GM19025 (cell line): ENCODE measurements at regions not wholly inside any gene's neighbourhood (a gene's known extent, or its start where the extent isn't known, plus 50 kb on each side); places are given as distances from the start of the nearest gene placed in this dataset.
"Not testable (repeated sequence)": the region's sequence is repeated elsewhere in the genome, so short reads cannot be mapped to it uniquely, and the experiment has no call there.

ENCODE experiments used
- ATAC-seq: cut with Tn5 transposase; IDR thresholded peaks from one replicate; pipeline ENCODE4 v1.9.1; 2021; ENCODE audit warnings: mild to moderate bottlenecking, low read depth, moderate library complexity; ENCODE audit not compliant: unreplicated experiment

DNA sequence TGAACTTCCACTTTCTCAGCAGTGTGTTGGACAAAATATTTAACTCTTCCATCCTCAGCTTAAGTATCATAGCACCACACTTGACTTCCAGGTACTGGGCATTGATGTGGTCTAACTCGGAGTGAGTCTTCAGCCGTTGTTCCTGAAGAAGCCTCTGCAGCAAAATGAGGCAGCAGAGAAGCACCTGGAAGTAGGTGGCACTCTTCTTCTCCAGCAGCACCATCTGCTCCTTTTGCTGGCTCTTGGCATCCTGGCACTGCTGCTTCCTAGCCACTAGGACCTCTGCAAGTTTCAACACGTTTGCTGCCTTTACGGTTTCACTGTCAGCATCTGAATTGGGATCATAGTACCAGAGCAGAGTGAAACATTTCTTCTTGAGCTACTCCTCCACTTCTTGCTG, 162.5 kb upstream of the GORAB start:
- ATAC-seq = no peak

DNA sequence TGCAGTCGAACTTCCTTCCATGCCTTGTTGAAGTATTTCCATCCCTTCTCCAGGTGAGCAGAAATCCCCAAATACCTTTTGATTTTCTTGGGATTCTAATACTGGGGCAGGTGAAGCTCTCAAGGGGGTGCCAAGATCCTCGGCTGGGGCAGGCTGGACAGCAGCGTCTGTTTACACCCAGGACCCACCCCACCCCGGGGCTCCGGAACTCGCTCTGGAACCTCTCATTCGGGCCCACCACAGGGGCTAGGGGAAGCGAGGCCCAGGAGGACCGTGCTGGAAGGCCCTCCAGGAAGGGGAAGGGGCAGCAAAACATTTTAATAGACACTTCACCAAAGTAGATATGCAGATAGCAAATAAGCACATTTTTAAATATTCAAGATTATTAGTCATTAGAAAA, 161.9 kb upstream of the GORAB start:
- no peak for ATAC-seq

DNA sequence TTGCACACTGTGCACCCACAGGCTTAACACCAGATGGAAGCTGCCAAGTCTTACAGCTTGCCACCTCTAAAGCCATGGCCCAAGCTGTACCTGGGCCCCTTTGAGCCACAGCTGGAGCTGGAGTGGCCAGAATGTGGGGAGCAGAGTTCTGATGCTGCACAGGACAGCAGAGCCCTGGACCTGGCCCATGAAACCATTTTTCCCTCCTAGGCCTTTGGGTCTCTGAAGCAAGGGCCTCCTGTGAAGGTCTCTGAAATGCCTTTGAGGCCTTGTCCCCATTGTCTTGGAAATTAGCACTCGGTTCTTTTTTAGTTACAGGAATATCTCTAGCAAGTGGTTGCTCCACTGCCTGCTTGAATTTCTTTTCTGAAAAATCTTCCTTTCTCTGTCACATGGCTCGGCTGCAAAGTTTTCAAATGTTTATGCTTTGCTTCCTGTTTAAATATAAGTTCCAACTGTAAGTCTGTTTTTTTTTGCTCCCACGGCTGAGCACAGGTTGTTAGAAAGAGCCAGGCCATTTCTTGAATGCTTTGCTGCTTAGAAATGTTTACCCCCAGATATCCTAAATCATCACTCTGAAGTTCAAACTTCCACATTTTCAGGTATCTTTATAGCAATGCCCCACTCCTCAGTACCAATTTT, 156.8 kb upstream of the GORAB start:
- ATAC-seq = no peak

DNA sequence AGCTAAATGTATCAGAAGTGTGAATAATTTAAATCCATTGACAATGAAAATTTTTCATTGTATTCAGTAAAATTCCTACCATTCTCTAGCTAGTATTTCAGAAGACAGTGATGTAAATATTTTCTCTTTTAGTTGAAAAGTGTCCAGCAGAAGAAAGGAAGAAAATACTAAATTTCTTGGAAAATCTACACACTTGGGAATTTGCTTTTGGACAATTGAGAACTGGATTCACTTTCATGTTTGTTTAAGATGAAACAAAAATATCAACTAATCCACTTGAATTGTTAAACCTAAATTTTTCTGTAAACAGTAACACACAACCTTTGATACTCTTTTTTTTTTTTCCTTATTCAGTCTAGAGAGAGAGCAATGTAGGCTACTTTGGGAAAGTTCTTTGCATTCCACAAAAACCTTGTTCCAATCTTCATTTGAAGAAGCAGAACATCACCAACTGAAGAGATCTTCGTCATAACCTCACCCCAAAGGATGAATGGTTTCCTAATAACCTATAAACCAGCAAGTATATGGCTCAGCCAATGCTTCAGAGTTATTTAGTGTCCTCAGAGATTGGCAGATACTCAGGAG, 155.1 kb upstream of the GORAB start:
- ATAC-seq = no peak

DNA sequence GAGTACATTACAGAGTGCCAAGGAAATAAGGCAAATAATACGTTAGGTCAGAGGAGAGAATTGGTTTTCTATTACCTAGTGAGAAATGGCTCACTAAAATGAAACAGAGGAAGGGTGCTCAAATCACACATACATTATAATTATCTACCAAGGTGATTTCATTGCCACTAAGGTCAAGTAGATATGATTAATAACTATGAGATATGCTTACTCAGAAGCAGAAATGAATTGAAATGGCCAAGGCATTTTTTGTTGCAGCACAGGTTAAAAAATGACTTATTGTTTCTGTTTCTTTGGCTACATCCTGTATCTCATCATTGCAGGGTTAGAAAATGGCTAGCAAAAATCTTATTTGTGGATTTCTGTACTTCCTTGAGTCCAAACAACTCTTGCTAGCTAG, 154.5 kb upstream of the GORAB start:
- peak; percentile 59 for ATAC-seq

DNA sequence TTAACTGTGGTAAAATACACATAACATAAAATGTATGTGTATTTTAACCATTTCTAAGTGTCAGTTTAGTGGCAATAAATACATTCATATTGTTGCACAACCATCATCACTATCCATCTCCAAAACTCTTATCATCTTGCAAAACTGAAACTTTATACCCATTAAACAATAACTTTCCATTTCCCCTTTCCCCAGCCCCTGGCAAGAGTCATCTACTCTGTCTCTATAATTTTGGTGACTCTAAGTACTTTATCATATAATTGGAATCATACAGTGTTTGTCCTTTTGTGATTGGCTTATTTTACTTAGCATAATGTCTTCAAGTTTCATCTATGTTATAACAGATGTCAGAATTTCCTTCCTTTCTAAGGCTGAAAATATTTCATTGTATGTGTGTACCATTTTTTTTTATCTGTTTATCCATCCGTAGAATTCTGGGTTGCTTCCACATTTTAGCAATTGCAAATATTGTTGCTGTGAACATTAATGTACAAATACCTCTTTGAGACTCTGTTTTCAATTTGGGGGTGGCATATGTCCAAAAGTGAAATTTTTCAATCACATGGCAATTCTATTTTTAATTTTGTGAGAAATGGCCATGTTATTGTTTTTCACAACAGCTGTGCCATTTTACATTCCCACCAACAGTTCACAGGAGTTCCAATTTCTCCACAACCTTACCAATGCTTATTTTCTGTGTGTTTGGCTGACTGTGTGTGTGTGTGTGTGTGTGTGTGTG, 153.9 kb upstream of the GORAB start:
- ATAC-seq = no peak

DNA sequence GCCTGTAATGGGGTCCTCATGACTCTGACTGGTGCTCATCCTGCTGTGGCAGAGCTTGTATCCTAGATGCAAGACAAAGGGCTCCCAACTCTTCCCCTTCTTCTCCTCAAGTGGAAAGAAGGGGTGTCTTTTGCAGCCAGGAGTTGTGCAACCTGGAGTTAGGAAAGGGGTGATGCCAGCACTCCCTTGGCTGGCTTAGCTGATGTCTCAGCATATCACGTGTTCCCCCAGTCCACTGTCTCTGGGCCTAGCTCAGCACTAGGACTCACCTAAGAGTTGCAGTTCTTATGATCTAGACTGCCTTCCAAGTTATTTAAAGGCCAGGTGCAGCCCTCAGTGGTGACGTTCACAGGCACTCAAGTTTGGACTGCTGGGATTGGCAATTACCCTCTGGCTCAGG, 146.2 kb upstream of the GORAB start:
- ATAC-seq = no peak

DNA sequence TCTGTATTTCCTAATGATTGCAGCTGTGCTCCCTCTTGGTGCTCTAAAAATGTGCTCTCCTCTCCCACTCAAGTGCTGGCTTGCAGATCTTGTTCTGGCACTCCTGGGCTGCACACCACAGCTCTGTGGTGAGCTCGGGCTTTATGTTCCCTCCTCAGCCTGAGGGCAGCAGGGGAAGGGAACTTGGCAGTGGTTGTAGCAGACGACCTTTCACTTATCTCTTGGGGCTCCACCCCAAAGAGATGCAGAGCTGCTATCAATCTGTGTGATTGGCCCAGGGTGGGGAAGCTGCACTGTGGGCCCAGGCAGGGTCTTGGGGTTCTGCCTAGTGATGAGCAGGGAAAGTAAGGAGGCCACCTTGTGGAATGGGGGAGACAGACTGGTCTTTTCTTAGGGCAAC, 143.5 kb upstream of the GORAB start:
- no peak for ATAC-seq

DNA sequence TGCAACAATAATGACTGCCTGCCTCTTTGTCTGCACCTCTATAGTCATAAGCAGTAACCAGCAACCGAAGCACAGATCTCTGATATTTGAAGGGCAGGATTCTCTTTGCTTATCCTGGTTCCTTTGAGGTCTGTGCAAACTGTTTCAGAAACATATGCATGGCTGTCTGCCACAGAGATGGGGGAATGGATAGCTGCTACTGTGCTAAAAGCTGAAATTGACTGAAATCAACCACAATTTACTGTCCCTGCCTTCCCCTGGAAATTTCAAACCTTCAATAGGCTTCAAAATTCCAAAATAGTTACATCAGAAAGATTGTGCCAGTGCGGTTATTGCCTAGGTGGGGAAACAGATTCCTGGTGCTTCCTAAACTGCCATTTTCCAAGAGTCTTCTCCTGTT, 136.8 kb upstream of the GORAB start:
- ATAC-seq = no peak

DNA sequence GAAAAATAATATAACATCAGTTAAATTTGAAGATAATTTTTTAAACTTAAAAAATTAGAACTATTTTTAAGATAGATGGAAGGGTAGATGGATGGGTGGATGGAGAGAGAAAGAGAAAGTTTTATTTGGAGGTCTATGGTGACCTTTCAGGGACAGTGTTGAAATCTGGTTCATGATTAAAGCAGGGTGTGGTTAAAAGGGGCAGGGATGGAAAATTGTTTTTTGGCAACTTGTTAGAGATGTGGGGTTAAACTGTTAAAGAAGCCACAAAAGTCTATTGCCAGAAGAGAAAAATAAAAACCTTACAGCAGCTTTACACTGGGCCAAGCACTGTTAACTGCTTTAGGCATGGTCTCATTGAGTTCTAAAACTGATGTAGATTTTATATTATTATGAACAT, 134.9 kb upstream of the GORAB start:
- no peak for ATAC-seq

DNA sequence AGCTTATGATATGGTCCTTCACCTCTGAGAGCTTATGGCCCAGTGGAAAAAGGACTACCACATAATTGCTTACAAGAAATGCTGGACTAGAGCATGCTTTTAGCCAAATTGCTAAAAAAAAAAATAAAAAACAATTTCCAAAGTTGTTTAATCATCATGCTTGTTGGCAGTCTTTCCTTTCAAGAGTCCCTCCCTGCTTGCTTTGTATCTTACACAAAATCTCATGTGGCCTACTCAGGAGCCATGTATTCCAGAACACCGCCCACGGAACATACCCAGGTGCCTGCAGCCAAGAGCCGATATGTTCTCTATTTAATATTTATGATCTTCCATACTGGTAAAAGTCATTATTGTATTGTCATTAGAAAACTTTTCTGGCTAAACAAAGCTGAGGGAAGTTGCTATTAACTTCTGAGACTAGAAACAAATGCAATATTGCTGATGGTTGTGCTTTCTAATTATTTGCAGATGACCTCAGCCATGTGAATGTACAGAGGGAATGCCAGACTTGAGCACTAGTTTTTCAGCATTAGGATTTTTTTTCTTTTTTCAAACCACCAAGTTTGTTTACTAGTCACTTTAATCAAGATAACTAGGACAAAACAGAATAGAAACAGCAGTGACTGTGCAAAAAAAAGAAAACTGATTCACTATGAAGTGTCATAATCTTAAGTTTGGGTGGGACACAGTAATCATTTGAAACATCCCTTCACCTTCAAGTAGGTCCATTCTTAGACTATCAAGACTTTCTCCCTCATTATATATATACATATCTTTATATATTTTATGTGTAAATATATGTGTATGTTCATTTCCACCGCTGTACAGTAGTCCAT, 129.3 kb upstream of the GORAB start:
- ATAC-seq = no peak

DNA sequence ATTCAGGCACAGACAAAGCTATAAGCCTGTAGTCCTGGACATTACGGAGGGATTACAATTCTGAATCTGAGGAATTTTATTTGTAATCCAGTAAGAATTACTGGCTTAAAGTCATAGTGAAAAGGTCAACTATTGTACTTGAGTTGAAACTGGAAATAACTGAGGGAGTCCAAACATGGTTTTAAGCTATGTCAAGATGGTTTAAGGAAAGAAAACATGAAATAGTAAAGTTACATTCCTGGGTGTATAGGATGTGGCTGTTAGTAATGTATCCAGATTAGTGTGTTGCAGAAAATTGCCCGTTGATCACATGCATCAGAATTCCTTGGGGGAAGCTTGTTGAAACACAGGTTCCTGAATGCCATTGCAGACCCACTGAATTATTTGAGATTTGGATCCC, 124.8 kb upstream of the GORAB start:
- ATAC-seq = no peak

DNA sequence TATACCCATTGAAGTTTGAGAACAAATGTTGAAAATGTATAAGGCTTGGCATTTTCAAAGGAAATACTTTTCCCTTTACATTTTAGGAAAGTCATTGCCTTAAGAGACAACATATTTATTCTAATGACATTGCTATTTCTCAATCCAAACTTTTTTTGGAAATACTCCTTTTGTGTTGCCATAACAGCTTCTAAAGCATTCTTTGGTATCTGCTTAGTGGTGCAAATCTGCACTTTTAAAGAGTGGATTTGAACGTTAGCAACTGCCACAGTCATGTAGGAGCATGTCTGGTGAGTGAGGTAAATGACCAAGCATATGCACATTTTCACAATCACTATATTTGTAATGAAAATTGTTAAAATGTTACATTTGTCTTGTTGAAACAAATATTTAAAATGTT, 124.4 kb upstream of the GORAB start:
- no peak for ATAC-seq

DNA sequence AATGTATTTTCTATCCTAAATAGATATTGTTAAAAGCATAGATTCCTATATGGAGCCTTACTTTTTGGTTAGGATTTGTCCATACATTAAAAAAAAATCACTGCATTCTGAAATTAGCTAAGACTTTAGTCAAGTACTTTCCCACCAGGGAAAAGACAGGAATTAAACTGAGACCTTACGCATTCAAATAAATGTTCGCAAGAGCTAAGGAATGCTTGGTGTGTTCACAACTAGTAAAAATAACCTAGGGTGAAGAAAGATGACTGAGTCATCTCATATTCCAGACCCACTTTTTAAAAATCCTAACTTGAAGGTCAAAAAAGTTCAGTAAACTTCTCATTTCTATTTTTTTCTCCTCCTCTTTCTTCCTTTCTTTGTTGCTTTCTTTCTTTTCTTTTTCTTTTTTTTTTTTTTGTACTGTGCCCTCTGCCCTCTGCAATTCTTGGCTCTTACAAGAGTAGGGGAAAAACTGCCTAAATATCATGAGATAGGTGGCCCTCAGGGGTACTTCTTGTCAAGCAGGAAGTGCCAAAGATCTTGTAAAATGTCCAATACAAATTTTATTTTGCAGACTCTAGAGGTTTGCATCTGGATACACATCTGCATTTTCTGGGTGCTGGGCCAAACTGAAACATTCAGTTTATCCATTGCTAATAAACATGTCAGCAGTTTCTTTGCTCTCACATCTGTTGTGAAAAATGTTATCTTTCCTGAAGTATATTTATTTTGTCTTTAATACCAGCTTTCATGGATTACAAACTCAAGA, 121.4 kb upstream of the GORAB start:
- ATAC-seq = no peak

DNA sequence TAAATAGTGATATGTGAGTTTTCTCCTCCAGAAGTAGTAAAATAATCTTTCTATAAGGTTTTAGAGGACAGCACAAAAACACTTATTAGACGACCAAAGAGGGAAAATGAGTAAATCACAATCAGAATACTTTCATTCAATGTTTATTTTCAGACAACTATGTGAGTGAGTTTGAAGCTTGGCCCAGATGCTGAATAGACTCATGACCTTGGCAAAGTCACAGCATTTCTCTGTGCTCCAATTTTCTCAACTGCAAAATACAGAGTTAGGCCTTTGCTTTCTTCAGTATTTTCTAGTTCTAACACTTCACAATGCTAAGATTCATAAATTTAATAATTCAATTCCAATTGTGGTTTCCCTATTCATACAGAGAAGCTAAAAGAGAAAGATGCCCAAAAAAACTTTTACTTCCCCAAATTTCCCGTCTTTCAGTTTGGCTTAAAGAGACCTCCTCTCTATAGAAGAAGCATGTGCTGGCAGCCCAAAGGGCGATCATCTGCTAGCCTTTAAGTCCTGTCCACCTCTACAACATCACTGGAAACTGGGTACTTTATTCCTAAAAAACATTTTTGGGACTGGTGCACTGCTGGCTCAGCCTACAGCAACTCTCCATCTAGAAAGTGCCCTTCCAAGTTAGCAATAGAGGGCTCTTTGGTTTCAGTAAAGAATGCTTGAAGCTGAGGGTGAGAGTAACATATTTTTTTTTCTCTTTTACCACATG, 116.8 kb upstream of the GORAB start:
- ATAC-seq = no peak

DNA sequence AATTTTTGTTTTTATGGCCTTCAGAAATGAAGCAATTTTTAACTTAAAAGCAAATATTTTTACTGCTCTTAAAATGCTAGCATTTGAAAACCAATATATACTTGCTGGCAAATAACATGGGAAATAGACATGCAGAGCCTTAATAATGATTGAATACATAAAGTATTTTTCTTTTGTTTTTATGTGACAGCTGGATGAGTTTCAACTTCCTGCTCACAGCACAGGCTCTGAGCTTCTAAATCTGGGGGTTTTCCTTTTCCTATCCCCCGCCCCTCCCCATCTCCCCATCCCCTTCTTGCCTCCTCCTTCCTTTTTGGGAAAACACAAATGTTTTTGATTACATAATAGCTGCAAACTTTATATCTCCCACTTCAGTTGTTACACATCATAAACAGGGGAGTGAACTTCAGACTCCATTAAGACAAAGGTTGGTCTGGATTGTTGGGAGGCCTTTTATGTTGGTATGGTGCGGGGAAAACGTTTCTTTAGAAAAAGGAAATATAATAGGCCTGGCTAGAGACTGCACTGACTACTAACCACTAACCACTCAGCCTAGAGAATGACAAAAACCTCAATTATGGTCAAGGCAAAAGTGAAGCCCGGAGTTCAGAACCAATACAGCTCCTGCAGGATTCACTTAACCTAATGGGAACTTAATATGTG, 116.1 kb upstream of the GORAB start:
- no peak for ATAC-seq

DNA sequence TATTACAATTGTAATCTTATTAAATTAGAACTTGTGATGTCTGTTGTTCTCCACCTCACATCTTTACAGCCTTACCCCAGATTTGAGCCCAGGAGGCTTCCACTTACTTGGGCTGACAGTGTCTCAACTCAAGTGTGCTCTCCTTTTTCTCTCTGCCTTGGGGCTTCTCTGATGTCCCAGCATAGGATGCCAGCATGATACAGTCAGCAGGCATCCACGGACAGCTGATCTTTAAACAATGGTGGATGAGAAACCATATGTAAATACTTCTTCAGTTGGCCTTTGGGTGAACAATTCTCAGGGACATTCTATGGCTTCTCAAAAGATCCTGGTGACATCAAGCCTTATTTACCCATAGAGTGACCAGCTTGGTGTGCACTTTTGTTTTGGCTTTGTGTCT, 107.6 kb upstream of the GORAB start:
- ATAC-seq = no peak

DNA sequence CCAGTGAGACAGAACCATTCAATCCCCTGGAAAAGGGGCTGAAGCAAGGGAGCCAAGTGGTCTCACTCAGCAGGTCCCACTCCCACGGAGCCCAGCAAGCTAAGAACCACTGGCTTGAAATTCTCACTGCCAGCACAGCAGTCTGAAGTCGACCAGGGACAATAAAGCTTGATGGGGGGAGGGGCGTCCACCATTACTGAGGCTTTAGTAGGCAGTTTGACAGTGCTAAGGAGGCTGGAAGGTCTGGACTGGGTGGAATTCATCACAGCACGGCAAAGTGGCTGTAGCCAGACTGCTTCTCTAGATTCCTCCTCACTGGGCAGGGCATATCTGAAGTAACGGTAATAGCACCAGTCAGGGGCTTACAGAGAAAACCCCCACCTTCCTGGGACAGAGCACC, 105.4 kb upstream of the GORAB start:
- no peak for ATAC-seq

DNA sequence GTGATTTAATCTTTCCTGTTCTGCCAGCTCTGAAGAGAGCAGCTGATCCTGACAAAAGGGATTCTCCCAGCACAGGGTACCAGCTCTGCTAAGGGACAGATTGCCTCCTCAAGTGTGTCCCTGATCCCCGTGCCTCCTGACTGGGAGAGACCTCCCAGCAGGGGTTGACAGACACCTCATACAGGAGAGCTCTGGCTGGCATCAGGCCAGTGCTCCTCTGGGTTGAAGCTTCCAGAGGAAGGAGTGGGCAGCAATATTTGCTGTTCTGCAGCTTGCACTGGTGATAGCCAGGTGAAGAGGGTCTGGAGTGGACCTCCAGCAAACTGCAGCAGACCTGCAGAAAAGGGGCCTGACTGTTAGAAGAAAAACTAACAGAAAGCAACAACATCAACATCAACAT, 105.0 kb upstream of the GORAB start:
- ATAC-seq = not testable (repeated sequence)
